HepG2 (cell line): ENCODE measurements at regions not wholly inside any gene's neighbourhood (a gene's known extent, or its start where the extent isn't known, plus 50 kb on each side); places are given as distances from the start of the nearest gene placed in this dataset.
A peak's percentile ranks its signal among the peaks of the same experiment; 100 is the strongest.

Source experiments
- ATAC-seq: fragments of 200-7000 bp; cut with Tn5 transposase; 3 replicates; pipeline ENCODE4 v1.9.1; 2020; ENCODE audit warnings: mild to moderate bottlenecking, moderate library complexity
- BruUV-seq: library from RNA; stranded (reverse); fragments of 400-500 nt; replicated peaks from 2 replicates; lab custom pipeline; 2021; lab: Mats Ljungman, UMichigan
- CTCF ChIA-PET: fragments of 300-600 bp; formaldehyde crosslinking; extraction: SDS; loops from one replicate; lab custom pipeline; 2021; ENCODE audit warnings: low total read pairs, inconsistent platforms, low intra/inter-chr PET ratio; lab: Yijun Ruan, JAX
- POLR2A ChIA-PET: fragments of 350-600 bp; sonication (Branson Sonifier 250); formaldehyde crosslinking; loops from one replicate; lab custom pipeline; 2020; ENCODE audit warnings: antibody characterized with exemption, inconsistent platforms; lab: Yijun Ruan, JAX
- DNase-seq: peaks from one replicate; pipeline ENCODE4 v3.0.0-alpha.2; 2015; ENCODE audit warnings: low spot score
- FAIRE-seq: peaks from 3 replicates; lab custom pipeline; 2011; peaks lifted over from hg19 to GRCh38; lab: Jason Lieb, UNC
- H2AFZ ChIP-seq: one replicate; pipeline ENCODE4 v1.6.1; 2011; ENCODE audit warnings: low read length, inconsistent platforms
- H3K27ac ChIP-seq: fragments of 300-600 bp; 3 replicates; pipeline ENCODE4 v1.8.0; 2011; ENCODE audit warnings: mixed run types, mild to moderate bottlenecking, mixed read lengths, low read length, inconsistent platforms; ENCODE audit not compliant: insufficient read depth; ENCODE audit errors: extremely low read length
- H3K27me3 ChIP-seq, 2 experiments: fragments of 200-600 bp in 1 of 2; 2 replicates in 1 of 2; 3 replicates in 1 of 2; pipeline versions ENCODE4 v1.6.0 to v1.8.0; 2011; ENCODE audit warnings: low read length in 2 of 2, mild to moderate bottlenecking in 2 of 2, moderate library complexity in 2 of 2, inconsistent platforms in 1 of 2; ENCODE audit not compliant: insufficient read depth in 2 of 2, control insufficient read depth in 1 of 2
- H3K36me3 ChIP-seq, 2 experiments: fragments of 200-600 bp in 1 of 2; replicated peaks in 1 of 2; 2 replicates in 1 of 2; 3 replicates in 1 of 2; pipeline versions ENCODE4 v1.5.1 to v1.8.0; 2011; ENCODE audit warnings: low read length in 2 of 2, inconsistent platforms in 1 of 2; ENCODE audit not compliant: insufficient read depth in 2 of 2, control insufficient read depth in 1 of 2
- H3K4me1 ChIP-seq: 2 replicates; pipeline ENCODE4 v1.5.1; 2012; ENCODE audit warnings: low read length, inconsistent platforms; ENCODE audit not compliant: insufficient read depth
- H3K4me2 ChIP-seq: 2 replicates; pipeline ENCODE4 v1.6.0; 2011; ENCODE audit warnings: low read depth, low read length, inconsistent platforms
- H3K4me3 ChIP-seq, 3 experiments: fragments of 200-600 bp in 1 of 3; sonication (generic), shearing (Covaris generic) in 1 of 3; replicated peaks in 1 of 3; 2 replicates each; pipeline ENCODE4 v1.5.1; 2011 to 2016; ENCODE audit warnings: low read length in 3 of 3, inconsistent platforms in 2 of 3, low read depth in 2 of 3, mild to moderate bottlenecking in 2 of 3, control low read depth in 1 of 3, mixed read lengths in 1 of 3; ENCODE audit not compliant: insufficient read depth in 1 of 3
- H3K79me2 ChIP-seq: one replicate; pipeline ENCODE4 v1.6.1; 2011; ENCODE audit warnings: low read length, inconsistent platforms; ENCODE audit not compliant: insufficient read depth
- H3K9ac ChIP-seq: 2 replicates; pipeline ENCODE4 v1.6.0; 2011; ENCODE audit warnings: mild to moderate bottlenecking, low read depth, low read length, inconsistent platforms; ENCODE audit not compliant: insufficient read depth
- H3K9me3 ChIP-seq: 2 replicates; pipeline ENCODE4 v1.5.1; 2012; ENCODE audit warnings: mild to moderate bottlenecking, low read length
- H4K20me1 ChIP-seq: 2 replicates; pipeline ENCODE4 v1.6.0; 2011; ENCODE audit warnings: inconsistent platforms, mild to moderate bottlenecking, low read length, moderate library complexity; ENCODE audit not compliant: insufficient read depth
- ATF7 ChIP-seq, 2 experiments: fragments of 450-650 bp in 1 of 2; sonication (generic) in 1 of 2; formaldehyde crosslinking in 1 of 2; IDR thresholded peaks; 2 replicates each; pipeline versions ENCODE4 v1.4.0 to v1.6.1; 2016 to 2020; ENCODE audit warnings: antibody characterized with exemption in 1 of 2, mild to moderate bottlenecking in 1 of 2, missing genetic modification reagents in 1 of 2
- CHCHD3 ChIP-seq: sonication (generic); formaldehyde crosslinking; IDR thresholded peaks from 2 replicates; pipeline ENCODE4 v1.8.0; 2022; ENCODE audit warnings: mild to moderate bottlenecking, missing genetic modification reagents, moderate library complexity
- MIXL1 ChIP-seq: IDR thresholded peaks from 2 replicates; pipeline ENCODE4 v1.6.1; 2016
- SALL1 ChIP-seq: sonication (generic); formaldehyde crosslinking; IDR thresholded peaks from 2 replicates; pipeline ENCODE4 v1.8.0; 2022; ENCODE audit warnings: mild to moderate bottlenecking, missing genetic modification reagents
- ZHX2 ChIP-seq, 2 experiments: sonication (generic) in 1 of 2; formaldehyde crosslinking in 1 of 2; IDR thresholded peaks; 2 replicates each; pipeline versions ENCODE4 v1.6.1 to v1.9.0; 2014 to 2022; ENCODE audit warnings: antibody characterized with exemption in 1 of 2, borderline replicate concordance in 1 of 2, inconsistent platforms in 1 of 2, low read depth in 1 of 2, missing genetic modification reagents in 1 of 2
- ZNF136 ChIP-seq: sonication (generic); formaldehyde crosslinking; IDR thresholded peaks from 2 replicates; pipeline ENCODE4 v1.8.1; 2022; ENCODE audit warnings: low read depth, mild to moderate bottlenecking, moderate library complexity, missing genetic modification reagents
- WGBS: methylation state at CpG from one replicate; pipeline ENCODE4 v1.1.6; 2017; ENCODE audit warnings: low lambda C conversion rate; 5-methylcytosine and 5-hydroxymethylcytosine counted together
- in situ Hi-C: cut with HindIII; loops from 2 replicates; pipeline ENCODE4 v1.10.0; 2017; ENCODE audit warnings: low pct_unique_long_range_greater_than_20kb; ENCODE audit not compliant: extremely low pct_ligation_motif_present
- intact Hi-C: fragments of 100-400 bp; cut with micrococcal nuclease; formaldehyde crosslinking; loops from one replicate; pipeline ENCODE4 v1.10.0; 2022; ENCODE audit not compliant: unreplicated experiment

- H4K20me1 ChIP-seq, result no peaks in the 10 kb centered on the region
- in situ Hi-C loops, result no loop called here
- TF ChIP-seq ATF7 (IDR thresholded peaks at IDR 0.05) (peak; percentile 65), ATF7 (CRISPR knock-in tag; IDR thresholded peaks at IDR 0.05) (no peak), MIXL1 (CRISPR knock-in tag) (no peak), ZNF136 (CRISPR knock-in tag) (no peak), CHCHD3 (CRISPR knock-in tag) (no peak)
- TF ChIP-seq, all 625 proteins: peak for 1
- H3K27me3 ChIP-seq, result no peaks in the 10 kb centered on the region
- DNase-seq, result no peak
- no peaks in the 10 kb centered on the region for H3K79me2 ChIP-seq
- peaks cover 6% of the 10 kb centered on the region; the same call in 1 of the 2 replicates for H3K4me1 ChIP-seq
- H3K9ac ChIP-seq, result no peak overlapping the region
- H2AFZ ChIP-seq, result no peak overlapping the region
- H3K9me3 ChIP-seq, result no peaks in the 10 kb centered on the region
- BruUV-seq, result no TSS peak
- POLR2A ChIA-PET, result no interaction called here
- H3K4me3 ChIP-seq, result no peak overlapping the region
- CTCF ChIA-PET, result no interaction called here
- no peak for ATAC-seq
- 46% methylated on average over 1 of the region's 1 CpG for WGBS
- no peak overlapping the region for H3K27ac ChIP-seq
- H3K36me3 ChIP-seq, result no peaks in the 10 kb centered on the region; a peak in 2 of 5 replicates
- intact Hi-C loops, result no loop called here
- no peak overlapping the region for H3K4me2 ChIP-seq
- no peak for FAIRE-seq
Measured at GRCh38 chr6:126206504-126207246, 133.2 kb upstream of the CENPW start.

- CTCF ChIA-PET, result no interaction called here
- intact Hi-C loops (no loop called here), in situ Hi-C loops (no loop called here)
- H3K4me2 ChIP-seq, result no peak overlapping the region
- FAIRE-seq (no peak), DNase-seq (no peak), ATAC-seq (no peak)
- no peaks in the 10 kb centered on the region for H3K27me3 ChIP-seq
- H3K27ac ChIP-seq, result no peak overlapping the region
- TF ChIP-seq ZHX2 (IDR thresholded peaks at IDR 0.05; ENCODE audit: low read depth) (no peak), ZHX2 (CRISPR knock-in tag; IDR thresholded peaks at IDR 0.05; ENCODE audit: borderline replicate concordance) (no peak), SALL1 (CRISPR knock-in tag) (no peak)
- H3K4me1 ChIP-seq, result peaks cover 6% of the 10 kb centered on the region; the same call in 1 of the 2 replicates
- POLR2A ChIA-PET, result no interaction called here
- H2AFZ ChIP-seq, result no peak overlapping the region
- H3K9me3 ChIP-seq, result no peaks in the 10 kb centered on the region
- BruUV-seq, result no TSS peak
- H3K4me3 ChIP-seq, result no peak overlapping the region
- no peak overlapping the region for H3K9ac ChIP-seq
- no peaks in the 10 kb centered on the region for H3K79me2 ChIP-seq
- WGBS, result 92% methylated on average over 3 of the region's 3 CpGs
- no peaks in the 10 kb centered on the region for H4K20me1 ChIP-seq
- no peaks in the 10 kb centered on the region; a peak in 2 of 5 replicates for H3K36me3 ChIP-seq
Measured at GRCh38 chr6:126210398-126211075, 129.4 kb upstream of the CENPW start.
